Daoy (cell line): ENCODE measurements at regions not wholly inside any gene's neighbourhood (a gene's known extent, or its start where the extent isn't known, plus 50 kb on each side); places are given as distances from the start of the nearest gene placed in this dataset.
"Not testable (repeated sequence)": the region's sequence is repeated elsewhere in the genome, so short reads cannot be mapped to it uniquely, and the experiment has no call there.

Experiments
- DNase-seq: peaks from one replicate; pipeline ENCODE4 v3.0.0-alpha.2; 2015; ENCODE audit warnings: low read depth

GRCh38 chr4:104549736-104550135 lies 55.0 kb upstream of the CXXC4 start:
- DNase-seq: no peak

- DNase-seq: no peak
Observed at GRCh38 chr4:104559502-104559901, 64.8 kb upstream of the CXXC4 start.

- no peak for DNase-seq
Observed at GRCh38 chr4:104571341-104571740, 76.6 kb upstream of the CXXC4 start.

GRCh38 chr4:104574371-104574770 lies 79.7 kb upstream of the CXXC4 start:
- no peak for DNase-seq

GRCh38 chr4:104575278-104575677 lies 80.6 kb upstream of the CXXC4 start:
- DNase-seq: no peak

GRCh38 chr4:104577405-104577804 lies 82.7 kb upstream of the CXXC4 start:
- no peak for DNase-seq

GRCh38 chr4:104581476-104581875 lies 86.8 kb upstream of the CXXC4 start:
- DNase-seq: not testable (repeated sequence)

GRCh38 chr4:104582056-104582455 lies 87.4 kb upstream of the CXXC4 start:
- not testable (repeated sequence) for DNase-seq

GRCh38 chr4:104589264-104589868 lies 94.7 kb upstream of the CXXC4 start:
- no peak for DNase-seq

- no peak for DNase-seq
Observed at GRCh38 chr4:104591510-104591911, 96.8 kb upstream of the CXXC4 start.

- DNase-seq: no peak
Observed at GRCh38 chr4:104592183-104592582, 97.5 kb upstream of the CXXC4 start.

GRCh38 chr4:104593019-104593418 lies 98.3 kb upstream of the CXXC4 start:
- DNase-seq: no peak

GRCh38 chr4:104596189-104596588 lies 101.5 kb upstream of the CXXC4 start:
- no peak for DNase-seq

GRCh38 chr4:104615496-104615895 lies 120.8 kb upstream of the CXXC4 start:
- DNase-seq: no peak

GRCh38 chr4:104615926-104616325 lies 121.2 kb upstream of the CXXC4 start:
- no peak for DNase-seq

GRCh38 chr4:104616401-104616820 lies 121.7 kb upstream of the CXXC4 start:
- no peak for DNase-seq

GRCh38 chr4:104625706-104626105 lies 131.0 kb upstream of the CXXC4 start:
- no peak for DNase-seq

- DNase-seq: no peak
Observed at GRCh38 chr4:104629601-104630000, 134.9 kb upstream of the CXXC4 start.

- no peak for DNase-seq
Observed at GRCh38 chr4:104630272-104630671, 135.6 kb upstream of the CXXC4 start.

GRCh38 chr4:104631000-104631399 lies 136.3 kb upstream of the CXXC4 start:
- no peak for DNase-seq

GRCh38 chr4:104641418-104641817 lies 146.7 kb upstream of the CXXC4 start:
- no peak for DNase-seq

GRCh38 chr4:104642521-104642920 lies 147.8 kb upstream of the CXXC4 start:
- DNase-seq: no peak

GRCh38 chr4:104643805-104644204 lies 149.1 kb upstream of the CXXC4 start:
- DNase-seq: no peak

GRCh38 chr4:104649631-104650030 lies 154.9 kb upstream of the CXXC4 start:
- DNase-seq: no peak
